Upper lobe of left lung (tissue), 4 donors: ENCODE measurements at regions not wholly inside any gene's neighbourhood (a gene's known extent, or its start where the extent isn't known, plus 50 kb on each side); places are given as distances from the start of the nearest gene placed in this dataset.

Experiments
- CTCF ChIP-seq, 6 experiments: fragments of 450-650 bp in 4 of 6; fragments of 200-600 bp in 2 of 6; sonication (generic) in 2 of 6; IDR thresholded peaks; one replicate each; pipeline ENCODE4 v1.5.1; 2016 to 2019; ENCODE audit warnings: antibody characterized with exemption in 6 of 6
- POLR2A ChIP-seq, 4 donors: fragments of 450-650 bp; IDR thresholded peaks; one replicate each; pipeline ENCODE4 v1.5.1; 2016 to 2017; ENCODE audit warnings: antibody characterized with exemption in 4 of 4, mild to moderate bottlenecking in 2 of 4
- POLR2AphosphoS5 ChIP-seq, 2 donors: sonication (generic); formaldehyde crosslinking; IDR thresholded peaks; one replicate each; pipeline ENCODE4 v1.5.1; 2017; ENCODE audit warnings: antibody characterized with exemption in 2 of 2

GRCh38 chr17:62180772-62181171, 115.7 kb upstream of the MED13 start:
- TF ChIP-seq CTCF (IDR thresholded peaks at IDR 0.05): no peak
- TF ChIP-seq POLR2AphosphoS5 (IDR thresholded peaks at IDR 0.05): no peak
- TF ChIP-seq POLR2A (IDR thresholded peaks at IDR 0.05): no peak
